Ishikawa (cell line): ENCODE measurements at regions not wholly inside any gene's neighbourhood (a gene's known extent, or its start where the extent isn't known, plus 50 kb on each side); places are given as distances from the start of the nearest gene placed in this dataset.

Experiments
- CEBPB ChIP-seq: IDR thresholded peaks from 2 replicates; pipeline ENCODE4 v1.6.1; 2012
- CREB1 ChIP-seq: IDR thresholded peaks from 2 replicates; pipeline ENCODE4 v1.6.1; 2012; ENCODE audit warnings: low read depth
- EP300 ChIP-seq: IDR thresholded peaks from 2 replicates; pipeline ENCODE4 v1.6.1; 2012; ENCODE audit warnings: borderline replicate concordance
- RAD21 ChIP-seq: IDR thresholded peaks from 2 replicates; pipeline ENCODE4 v1.6.1; 2012; ENCODE audit warnings: low read depth
- REST ChIP-seq: IDR thresholded peaks from 2 replicates; pipeline ENCODE4 v1.6.1; 2012; ENCODE audit warnings: low read depth, mild to moderate bottlenecking
- TAF1 ChIP-seq: IDR thresholded peaks from 2 replicates; pipeline ENCODE4 v1.6.1; 2012; ENCODE audit warnings: low read depth, mild to moderate bottlenecking
- TCF12 ChIP-seq: IDR thresholded peaks from 2 replicates; pipeline ENCODE4 v1.6.1; 2012; ENCODE audit warnings: low read depth
- TEAD4 ChIP-seq: IDR thresholded peaks from 2 replicates; pipeline ENCODE4 v1.6.1; 2012
- YY1 ChIP-seq: IDR thresholded peaks from 2 replicates; pipeline ENCODE4 v1.6.1; 2012; ENCODE audit warnings: low read depth
- ZBTB7A ChIP-seq: IDR thresholded peaks from 2 replicates; pipeline ENCODE4 v1.6.1; 2012; ENCODE audit warnings: low read depth

GRCh38 chr5:61912559-61912958 is 393.4 kb upstream of the KIF2A start:
- TF ChIP-seq TAF1 (no peak), EP300 (no peak), RAD21 (no peak), REST (no peak), TCF12 (no peak), YY1 (no peak), ZBTB7A (no peak), CEBPB (no peak), CREB1 (no peak), TEAD4 (no peak)
